ENCODE measurements at regions not wholly inside any gene's neighbourhood (a gene's known extent, or its start where the extent isn't known, plus 50 kb on each side); places are given as distances from the start of the nearest gene placed in this dataset.
"Not testable (repeated sequence)": the region's sequence is repeated elsewhere in the genome, so short reads cannot be mapped to it uniquely, and the experiment has no call there.

DNA sequence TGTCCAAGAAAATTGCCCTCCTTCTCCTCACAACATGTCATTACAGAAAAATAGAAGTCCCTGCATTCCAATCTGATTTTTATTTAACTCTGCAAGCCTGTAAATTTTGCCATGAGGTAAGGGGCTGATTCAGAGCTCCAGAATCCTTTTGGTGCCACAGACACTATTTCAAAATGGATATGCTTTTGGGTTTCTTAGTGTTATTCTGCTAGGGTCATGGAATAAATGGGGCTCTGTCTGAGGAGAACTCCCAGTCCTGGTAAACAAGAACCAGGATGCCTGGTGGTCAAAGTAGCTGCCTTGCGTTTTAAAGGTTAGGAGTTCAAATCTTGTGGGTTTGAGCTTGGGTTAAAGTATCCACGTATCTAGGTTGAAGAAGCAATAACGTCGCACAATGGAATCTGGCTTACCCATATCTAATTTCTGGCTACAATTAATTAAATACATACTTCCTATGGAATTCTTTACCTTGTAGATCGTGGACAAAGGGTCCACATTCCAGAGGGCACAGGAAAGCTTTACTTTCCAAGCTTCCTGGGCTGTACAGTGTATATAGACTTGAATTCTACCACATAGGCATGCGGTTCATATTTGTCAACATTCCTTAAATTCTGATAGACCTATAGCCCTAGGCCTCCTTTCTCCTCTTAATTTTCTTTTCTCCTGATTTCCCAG lies 98.0 kb upstream of the CDC42BPA start:
- DNase-seq (ENCODE audit: low spot score), result no peak
- FAIRE-seq, result no peak

GRCh38 chr1:227415115-227415790 lies 97.0 kb upstream of the CDC42BPA start:
- no peak for DNase-seq (ENCODE audit: low spot score)
- no peak for FAIRE-seq

DNA sequence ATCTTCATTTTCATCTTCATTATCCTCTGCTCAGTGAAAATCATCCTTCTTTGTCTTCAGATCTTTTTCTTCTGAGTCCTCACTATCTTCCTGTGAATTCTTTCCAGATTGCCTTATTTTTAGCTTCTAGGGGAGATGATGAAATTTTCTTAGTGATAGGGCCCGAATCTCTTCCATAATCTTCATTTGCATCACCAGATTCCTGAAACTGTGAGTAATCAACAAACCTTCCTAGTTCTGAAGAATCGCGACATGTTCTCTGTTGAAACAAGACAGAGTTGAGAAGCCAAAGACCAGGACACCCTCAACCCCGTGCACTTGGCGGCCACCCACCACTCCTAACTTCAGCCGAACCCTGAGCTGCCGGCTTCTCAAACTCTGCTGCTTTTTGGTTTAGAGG lies 92.8 kb upstream of the CDC42BPA start:
- FAIRE-seq (no peak), DNase-seq (ENCODE audit: low spot score) (no peak)

DNA sequence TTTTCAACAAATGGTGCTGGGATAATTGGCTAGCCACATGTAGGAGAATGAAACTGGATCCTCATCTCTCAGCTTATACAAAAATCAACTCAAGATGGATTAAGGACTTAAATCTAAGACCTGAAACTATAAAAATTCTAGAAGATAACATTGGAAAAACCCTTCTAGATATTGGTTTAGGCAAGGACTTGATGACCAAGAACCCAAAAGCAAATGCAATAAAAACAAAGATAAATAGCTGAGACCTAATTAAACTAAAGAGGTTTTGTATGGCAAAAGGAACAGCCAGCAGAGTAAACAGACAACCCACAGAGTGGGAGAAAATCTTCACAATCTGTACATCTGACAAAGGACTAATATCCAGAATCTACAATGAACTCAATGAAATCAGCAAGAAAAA lies 88.0 kb upstream of the CDC42BPA start:
- not testable (repeated sequence) for FAIRE-seq; DNase-seq (ENCODE audit: low spot score)

GRCh38 chr1:227403535-227403934 lies 85.2 kb upstream of the CDC42BPA start:
- FAIRE-seq (no peak), DNase-seq (ENCODE audit: low spot score) (no peak)

- no peak for FAIRE-seq
- DNase-seq (ENCODE audit: low spot score), result no peak
These were observed 83.5 kb upstream of the CDC42BPA start for GRCh38 chr1:227401562-227402342.

GRCh38 chr1:227399152-227399730 lies 80.9 kb upstream of the CDC42BPA start:
- no peak for FAIRE-seq
- DNase-seq (ENCODE audit: low spot score), result no peak

DNA sequence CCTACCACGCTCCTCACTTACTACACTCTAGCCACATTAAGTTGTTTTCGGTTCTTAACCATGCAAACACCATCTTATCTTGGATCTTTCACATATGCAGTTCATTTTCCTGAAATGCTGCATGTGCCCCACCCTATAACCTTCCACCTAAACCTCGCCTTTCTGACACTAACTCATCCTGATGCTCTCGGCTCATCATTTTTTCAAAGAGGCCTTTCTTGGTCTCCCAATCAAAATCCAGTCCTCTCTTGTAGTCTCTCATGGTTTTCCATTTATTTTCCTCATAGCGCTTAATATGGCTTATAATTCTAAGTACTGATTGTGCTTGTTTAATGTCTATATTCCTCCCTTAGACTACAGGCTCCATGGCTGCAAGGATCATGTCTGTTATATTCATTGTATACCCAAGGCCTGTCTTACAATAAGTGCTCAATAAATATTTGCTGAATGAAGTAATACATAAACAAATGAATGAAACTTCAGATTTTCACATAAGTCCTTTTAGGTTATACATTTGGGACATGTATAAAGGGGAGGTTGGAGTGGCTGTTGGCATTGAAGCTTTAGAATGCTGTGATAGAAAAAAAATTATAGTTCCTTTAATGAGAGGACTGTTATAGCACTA lies 79.2 kb upstream of the CDC42BPA start:
- DNase-seq (ENCODE audit: low spot score) (no peak), FAIRE-seq (no peak)

DNA sequence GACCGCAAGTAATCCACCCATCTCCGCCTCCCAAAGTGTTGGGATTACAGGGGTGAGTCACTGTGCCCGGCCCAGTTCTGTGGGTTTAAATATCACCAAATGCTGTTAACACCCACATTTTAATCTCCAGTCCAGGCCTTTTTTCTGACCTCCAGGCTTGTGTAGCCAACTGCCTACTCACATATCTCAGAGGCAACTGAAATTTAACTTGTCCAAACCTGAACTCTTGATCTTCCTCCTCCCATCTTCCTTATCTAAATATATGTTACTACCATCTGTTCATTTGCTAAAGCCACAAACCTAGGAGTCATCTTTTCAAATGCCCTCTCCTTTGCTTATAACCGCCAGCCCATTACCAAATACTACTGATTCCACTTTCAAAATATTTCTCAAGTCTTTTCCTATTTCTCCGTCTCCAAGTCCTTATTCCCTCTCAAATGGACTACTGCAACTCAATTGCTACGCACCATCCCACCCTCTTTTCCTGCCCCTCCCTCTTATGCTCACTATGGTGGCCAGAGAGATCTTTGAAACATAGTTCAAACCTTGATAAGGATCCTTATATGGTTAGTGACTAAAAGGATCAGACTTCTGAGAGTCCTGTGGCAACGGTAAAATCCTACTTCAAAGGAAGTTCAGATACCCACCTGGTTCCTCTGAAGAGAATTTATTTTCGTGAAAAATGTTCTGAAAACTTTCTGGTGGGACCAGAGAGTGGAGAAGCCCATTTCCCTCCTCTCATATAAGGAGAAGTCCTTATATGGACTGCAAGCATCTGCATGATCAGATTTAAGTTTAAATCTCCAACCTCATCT lies 78.5 kb upstream of the CDC42BPA start:
- FAIRE-seq (no peak), DNase-seq (ENCODE audit: low spot score) (no peak)

- DNase-seq (ENCODE audit: low spot score) (no peak), FAIRE-seq (no peak)
These were observed 77.2 kb upstream of the CDC42BPA start for GRCh38 chr1:227395426-227396028.

GRCh38 chr1:227392984-227393764 lies 74.9 kb upstream of the CDC42BPA start:
- no peak for FAIRE-seq

GRCh38 chr1:227391879-227392278 lies 73.6 kb upstream of the CDC42BPA start:
- no peak for FAIRE-seq
- DNase-seq (ENCODE audit: low spot score), result no peak

More at GRCh38 chr1:227392984-227393764, 74.9 kb upstream of the CDC42BPA start:
- DNase-seq (ENCODE audit: low spot score), result no peak

- FAIRE-seq (no peak), DNase-seq (ENCODE audit: low spot score) (no peak)
These were observed 72.9 kb upstream of the CDC42BPA start for GRCh38 chr1:227391211-227391610.

DNA sequence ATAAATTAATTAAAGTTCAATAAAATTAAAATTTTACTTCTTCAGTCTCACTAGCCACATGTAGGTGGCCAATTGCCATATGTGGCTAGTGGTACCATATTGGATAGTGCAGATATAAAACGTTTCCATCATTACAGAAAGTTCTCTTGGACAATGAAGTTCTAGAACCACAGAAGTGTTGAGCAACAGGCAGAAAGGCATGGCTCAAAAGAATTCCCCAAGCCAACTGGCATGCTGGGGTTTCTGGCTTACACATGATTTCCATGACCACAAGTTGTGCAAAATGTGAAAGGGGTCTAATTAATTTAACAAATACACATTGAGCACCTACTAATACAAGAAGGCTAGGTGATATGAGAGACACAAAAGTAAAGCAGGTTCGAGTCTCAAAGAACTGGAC lies 72.2 kb upstream of the CDC42BPA start:
- DNase-seq (ENCODE audit: low spot score), result no peak
- no peak for FAIRE-seq

DNA sequence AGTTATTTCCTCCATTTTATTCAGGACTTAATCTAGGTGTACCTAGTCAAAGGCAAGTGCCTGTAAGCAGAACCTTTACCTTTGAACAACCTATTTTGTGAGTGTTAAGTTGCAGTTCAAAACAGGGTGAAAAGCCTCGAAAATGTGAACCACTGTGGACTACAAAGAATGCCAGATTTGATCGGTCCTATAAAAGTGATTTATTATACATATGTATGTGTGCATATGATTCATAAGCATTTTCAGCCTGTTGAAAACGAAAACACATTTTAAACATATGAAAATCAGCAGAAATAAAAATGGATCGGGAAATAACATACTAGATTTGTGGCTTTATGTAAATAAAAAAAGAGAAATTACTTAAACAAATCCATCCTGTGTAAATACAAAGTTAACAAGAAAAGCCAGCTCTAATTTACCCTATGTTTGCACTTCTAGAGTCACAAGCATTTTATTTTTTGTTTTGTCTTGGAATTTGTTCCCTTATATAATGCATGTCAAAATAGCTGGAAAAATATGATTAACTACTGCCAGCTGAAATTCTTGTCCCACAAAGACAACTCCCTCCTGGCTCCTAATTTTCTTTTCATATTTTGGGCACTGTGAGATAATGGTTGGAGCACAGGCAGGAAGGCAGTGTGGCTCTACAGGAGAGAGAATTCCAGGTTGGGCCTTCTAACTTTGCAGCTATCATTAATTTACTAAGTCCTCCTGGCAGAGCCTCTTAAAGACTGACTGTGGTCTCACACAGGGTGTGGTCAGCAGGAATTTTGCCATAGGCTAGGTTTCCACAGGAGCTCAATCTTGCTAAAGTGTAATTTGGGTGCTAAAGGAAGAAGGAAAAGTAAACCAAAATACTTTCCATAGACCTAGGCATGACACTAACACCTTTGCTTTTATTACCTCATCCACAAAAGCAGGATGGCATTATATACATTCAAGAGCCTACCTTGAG lies 70.2 kb upstream of the CDC42BPA start:
- no peak for DNase-seq (ENCODE audit: low spot score)
- no peak for FAIRE-seq

DNA sequence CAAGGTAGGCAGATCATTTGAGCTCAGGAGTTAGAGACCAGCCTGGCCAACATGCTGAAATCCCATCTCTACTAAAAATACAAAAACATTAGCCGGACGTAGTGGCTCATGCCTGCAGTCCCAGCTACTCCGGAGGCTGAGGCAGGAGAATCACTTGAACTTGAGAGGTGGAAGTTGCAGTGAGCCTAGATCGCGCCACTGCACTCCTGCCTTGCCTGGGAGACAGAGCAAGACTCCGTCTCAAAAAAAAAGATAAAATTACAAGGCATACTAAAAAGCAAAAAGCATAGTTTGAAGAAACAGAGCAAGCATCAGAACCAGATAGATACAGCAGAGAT lies 61.2 kb upstream of the CDC42BPA start:
- DNase-seq (ENCODE audit: low spot score), result no peak
- FAIRE-seq, result no peak

DNA sequence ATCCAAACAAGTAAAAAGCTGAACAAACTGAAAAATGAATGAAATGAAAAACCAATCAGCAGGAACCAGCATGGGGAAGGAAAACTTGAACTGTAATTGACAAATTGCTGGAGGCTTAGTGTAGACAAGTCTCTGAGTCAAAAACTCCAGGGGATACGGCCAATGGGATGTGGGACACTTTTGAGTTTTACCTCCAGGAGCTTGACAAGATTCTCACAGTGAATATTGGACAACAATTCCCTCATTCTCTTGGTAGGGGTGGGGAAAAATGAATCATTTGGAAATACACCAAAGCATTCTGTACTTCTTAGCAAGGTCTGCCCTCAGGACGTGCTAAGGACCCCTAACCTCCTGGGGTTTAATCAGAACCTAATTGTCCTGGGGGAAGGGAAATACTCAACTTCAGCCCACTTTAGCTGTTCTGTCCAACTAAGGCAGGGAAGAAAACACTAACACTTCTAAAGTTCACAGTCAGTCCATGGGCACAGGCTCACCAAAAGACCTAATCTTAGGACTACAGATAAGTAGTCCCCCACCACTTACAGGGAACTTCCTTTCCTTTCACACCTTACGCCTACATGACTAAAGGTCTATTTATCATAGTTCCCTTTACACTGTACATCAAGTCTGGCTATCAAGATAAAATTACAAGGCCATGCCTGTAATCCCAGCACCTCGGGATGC lies 60.7 kb upstream of the CDC42BPA start:
- DNase-seq (ENCODE audit: low spot score) (no peak), FAIRE-seq (no peak)

DNA sequence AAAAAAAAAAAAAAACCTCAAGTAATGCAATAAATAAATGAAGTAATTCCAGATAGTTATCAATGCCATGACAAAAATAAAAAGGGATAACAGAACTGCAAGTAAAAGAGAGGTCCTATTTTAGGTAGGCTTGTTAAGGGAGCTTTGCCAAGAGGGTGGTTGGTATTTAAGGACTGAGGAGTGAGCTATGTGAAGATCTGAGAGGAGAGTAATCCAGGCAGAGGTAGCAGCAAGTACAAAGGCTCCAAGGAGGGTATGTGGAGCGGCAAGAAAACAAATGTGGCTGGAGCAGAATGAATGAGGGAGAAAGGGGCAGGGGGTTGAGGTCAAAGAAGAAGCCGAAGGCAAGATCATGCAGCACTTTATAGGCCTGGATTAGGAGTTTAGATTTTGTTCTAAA lies 59.9 kb upstream of the CDC42BPA start:
- DNase-seq (ENCODE audit: low spot score), result no peak
- FAIRE-seq, result no peak

All from RCC 7860 (cell line).